GM08714 (cell line): ENCODE measurements at regions not wholly inside any gene's neighbourhood (a gene's known extent, or its start where the extent isn't known, plus 50 kb on each side); places are given as distances from the start of the nearest gene placed in this dataset.

Experiments
- H3K4me3 ChIP-seq: fragments of 200-500 bp; sonication (Bioruptor generic); 2 replicates; pipeline ENCODE4 v1.5.1; 2014; ENCODE audit warnings: mild to moderate bottlenecking, low read length, inconsistent platforms
- ZNF274 ChIP-seq: IDR thresholded peaks from 2 replicates; pipeline ENCODE4 v1.6.1; 2012; ENCODE audit warnings: mild to moderate bottlenecking, low read depth, low read length

DNA sequence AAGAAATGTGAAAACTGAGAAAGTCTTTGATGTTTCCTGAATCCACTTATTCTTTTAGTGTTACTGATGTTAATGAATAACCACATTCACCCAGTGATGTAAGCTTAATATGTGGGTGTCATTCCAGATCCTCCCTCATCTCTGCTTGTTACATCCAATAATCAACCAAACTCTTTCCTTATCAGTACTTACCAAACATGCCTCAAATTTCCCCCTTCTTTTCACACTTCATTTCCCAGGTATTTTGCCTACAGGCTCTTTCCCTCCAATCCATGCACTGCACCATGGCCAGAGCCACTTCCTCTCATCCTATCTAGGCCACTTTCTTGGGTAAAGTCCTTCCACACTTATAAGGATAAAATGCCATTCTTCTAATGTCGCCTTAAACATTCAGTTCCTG is 451.5 kb downstream of the NPIPA7 start:
- no peak overlapping the region for H3K4me3 ChIP-seq
- no peak for TF ChIP-seq ZNF274

GRCh38 chr16:16830973-16831372 is 452.0 kb downstream of the NPIPA7 start:
- no peak overlapping the region for H3K4me3 ChIP-seq
- TF ChIP-seq ZNF274 = no peak

DNA sequence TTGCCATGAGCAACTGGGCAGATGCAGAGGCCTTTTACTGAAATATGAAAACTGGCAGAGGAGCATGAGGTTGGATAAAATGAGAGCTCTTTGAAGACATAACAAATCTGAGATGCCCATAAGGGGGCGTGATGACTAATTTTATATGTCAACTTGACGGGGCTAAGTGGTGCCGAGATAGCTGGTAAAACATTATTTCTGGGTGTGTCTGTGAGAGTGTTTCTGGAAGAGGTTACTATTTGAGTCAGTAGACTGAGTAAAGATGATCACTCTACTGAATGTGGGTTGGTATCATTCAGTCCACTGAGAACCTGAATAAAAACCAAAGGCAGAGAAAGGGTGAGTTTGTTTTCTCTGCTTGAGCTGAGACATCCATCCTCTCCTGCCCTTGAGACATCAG is 454.2 kb downstream of the NPIPA7 start:
- TF ChIP-seq ZNF274 = no peak
- H3K4me3 ChIP-seq = no peak overlapping the region

- no peak for TF ChIP-seq ZNF274
- H3K4me3 ChIP-seq = no peak overlapping the region
Measured at GRCh38 chr16:16850274-16850673, 471.3 kb downstream of the NPIPA7 start.

GRCh38 chr16:16857012-16857411 is 478.1 kb downstream of the NPIPA7 start:
- TF ChIP-seq ZNF274 = no peak
- no peak overlapping the region for H3K4me3 ChIP-seq

GRCh38 chr16:16857603-16858283 is 478.8 kb downstream of the NPIPA7 start:
- TF ChIP-seq ZNF274 = no peak
- H3K4me3 ChIP-seq = no peak overlapping the region

GRCh38 chr16:16861546-16861945 is 482.6 kb downstream of the NPIPA7 start:
- TF ChIP-seq ZNF274 = no peak
- H3K4me3 ChIP-seq = no peak overlapping the region

- TF ChIP-seq ZNF274 = no peak
- H3K4me3 ChIP-seq = no peak overlapping the region
Measured at GRCh38 chr16:16863672-16864071, 484.7 kb downstream of the NPIPA7 start.

DNA sequence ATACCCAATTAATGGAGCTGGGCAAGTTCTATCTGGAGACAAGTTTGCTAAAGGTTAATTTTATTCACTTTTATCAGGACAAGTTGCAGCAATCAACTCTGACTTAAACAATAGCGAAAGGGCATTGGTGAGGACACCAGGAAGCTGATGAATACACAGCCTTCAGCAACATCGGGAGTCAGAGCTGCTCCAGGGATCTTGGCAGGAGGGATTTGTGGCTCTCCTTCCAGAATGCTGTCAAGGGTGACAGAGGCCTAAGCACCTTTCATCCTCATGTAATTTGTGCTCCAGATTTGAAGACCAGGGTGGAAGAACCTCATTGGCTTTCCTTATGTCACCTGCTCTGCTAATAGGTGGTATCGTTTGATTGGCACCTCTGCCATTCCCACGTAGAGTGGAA is 485.6 kb downstream of the NPIPA7 start:
- no peak overlapping the region for H3K4me3 ChIP-seq
- TF ChIP-seq ZNF274 = no peak

DNA sequence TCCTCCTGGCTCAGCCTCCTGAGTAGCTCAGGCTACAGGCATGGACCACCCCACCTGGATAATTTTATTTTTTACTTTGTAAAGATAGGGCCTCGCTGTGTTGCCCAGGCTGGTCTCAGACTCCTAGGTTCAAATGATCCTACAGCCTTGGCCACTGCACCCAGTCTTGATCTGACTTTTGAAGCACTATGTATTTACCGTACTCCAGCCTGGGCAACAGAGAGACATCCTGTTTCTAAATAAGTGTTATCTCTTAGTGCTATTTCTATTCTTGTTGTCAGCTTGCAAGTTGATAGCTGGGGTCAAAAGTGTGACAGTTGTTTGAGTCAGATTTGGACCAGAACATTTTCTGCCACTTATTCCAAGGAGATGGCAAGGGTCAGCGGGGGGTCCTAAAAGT is 486.4 kb downstream of the NPIPA7 start:
- TF ChIP-seq ZNF274 = no peak
- H3K4me3 ChIP-seq = no peak overlapping the region

DNA sequence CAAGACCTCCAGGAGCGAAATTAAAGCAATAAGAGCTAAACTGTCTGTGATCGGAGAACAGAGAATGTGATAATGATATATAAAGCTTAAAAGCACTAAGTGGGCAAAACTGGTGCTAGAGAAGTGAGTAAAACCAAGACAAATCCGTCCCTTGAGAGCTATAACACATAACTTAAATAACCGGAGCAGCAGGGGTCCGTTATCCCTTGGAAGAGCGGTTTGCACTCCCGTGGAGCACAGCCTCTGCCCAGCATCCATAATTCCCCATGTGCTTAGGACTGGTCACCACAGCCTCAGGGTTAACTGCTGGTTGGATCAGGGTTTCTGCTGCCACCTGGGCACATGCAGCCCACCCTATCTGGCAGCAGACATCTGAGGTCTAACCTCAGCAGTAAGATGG is 489.0 kb downstream of the NPIPA7 start:
- H3K4me3 ChIP-seq = no peak overlapping the region
- no peak for TF ChIP-seq ZNF274

GRCh38 chr16:16868727-16869126 is 489.8 kb downstream of the NPIPA7 start:
- no peak overlapping the region for H3K4me3 ChIP-seq
- no peak for TF ChIP-seq ZNF274

DNA sequence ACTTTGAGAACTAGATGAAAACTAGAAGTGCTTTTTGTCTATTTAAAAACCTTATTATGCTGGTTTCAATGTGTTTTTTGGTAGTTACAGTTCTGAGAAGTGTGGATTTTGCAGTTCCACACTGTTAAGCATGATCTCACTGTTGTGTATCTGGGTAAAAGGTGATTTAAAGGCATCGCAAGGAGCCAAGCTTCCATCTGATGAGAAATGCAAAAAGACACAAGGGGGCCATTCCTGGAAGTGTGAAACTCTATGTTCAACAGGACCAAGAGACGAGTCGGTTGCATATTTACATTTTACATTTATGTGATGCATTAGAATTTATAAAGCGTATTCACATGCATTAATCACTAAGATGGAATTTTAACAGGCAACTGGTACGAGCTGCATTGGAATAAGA is 490.8 kb downstream of the NPIPA7 start:
- no peak for TF ChIP-seq ZNF274
- H3K4me3 ChIP-seq = no peak overlapping the region

DNA sequence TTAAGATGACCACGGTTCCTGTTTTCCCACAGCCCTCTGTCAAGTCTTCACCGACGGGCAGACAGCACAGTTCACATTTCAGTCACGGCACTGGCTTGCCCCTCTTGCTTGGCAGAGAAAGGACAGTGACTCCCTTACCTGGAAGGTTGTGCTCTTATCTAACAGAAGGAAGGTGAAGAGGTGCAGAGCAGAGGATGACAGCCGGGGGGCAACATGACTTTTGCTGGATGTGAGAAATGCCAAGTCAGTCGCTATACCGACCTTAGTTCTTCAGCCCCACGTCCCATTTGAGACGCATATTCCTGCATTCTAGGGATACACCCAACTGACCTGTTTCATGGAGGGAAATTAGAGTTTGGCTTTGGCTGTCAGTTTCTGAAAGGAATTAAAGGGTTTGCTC is 492.3 kb downstream of the NPIPA7 start:
- no peak overlapping the region for H3K4me3 ChIP-seq
- TF ChIP-seq ZNF274 = no peak

- H3K4me3 ChIP-seq = no peak overlapping the region
- no peak for TF ChIP-seq ZNF274
Measured at GRCh38 chr16:16877061-16877460, 498.1 kb downstream of the NPIPA7 start.

GRCh38 chr16:16879567-16880251 is 500.8 kb downstream of the NPIPA7 start:
- H3K4me3 ChIP-seq = no peak overlapping the region

GRCh38 chr16:16881814-16882213 is 502.9 kb downstream of the NPIPA7 start:
- no peak overlapping the region for H3K4me3 ChIP-seq
- no peak for TF ChIP-seq ZNF274

More at GRCh38 chr16:16879567-16880251, 500.8 kb downstream of the NPIPA7 start:
- TF ChIP-seq ZNF274 = no peak
